Epithelial cell of esophagus (primary cell): ENCODE measurements at regions not wholly inside any gene's neighbourhood (a gene's known extent, or its start where the extent isn't known, plus 50 kb on each side); places are given as distances from the start of the nearest gene placed in this dataset.

Experiments used
- DNase-seq: peaks from one replicate; pipeline ENCODE4 v3.0.0; 2010; ENCODE audit warnings: low read depth
- H3K4me3 ChIP-seq: 2 replicates; pipeline ENCODE4 v1.5.1; 2011; ENCODE audit warnings: mild to moderate bottlenecking, low read length, control low read depth
- CTCF ChIP-seq: IDR thresholded peaks from 2 replicates; pipeline ENCODE4 v1.5.1; 2011; ENCODE audit warnings: low read depth, mild to moderate bottlenecking, low read length, control low read depth, inconsistent platforms; ENCODE audit not compliant: insufficient read depth; ENCODE audit errors: missing control alignments

- DNase-seq, result no peak
- no peak for TF ChIP-seq CTCF
- no peak overlapping the region for H3K4me3 ChIP-seq
Measured at GRCh38 chr2:85957256-85957655, 68.5 kb upstream of the ST3GAL5 start.

GRCh38 chr2:85956646-85957039 is 67.9 kb upstream of the ST3GAL5 start:
- no peak for TF ChIP-seq CTCF
- DNase-seq, result peak; percentile 59
- H3K4me3 ChIP-seq, result no peak overlapping the region

- TF ChIP-seq CTCF, result no peak
- DNase-seq, result peak; percentile 63
- no peak overlapping the region for H3K4me3 ChIP-seq
Measured at GRCh38 chr2:85954590-85955458, 66.0 kb upstream of the ST3GAL5 start.

- no peak for DNase-seq
- TF ChIP-seq CTCF, result no peak
- no peak overlapping the region for H3K4me3 ChIP-seq
Measured at GRCh38 chr2:85954192-85954589, 65.4 kb upstream of the ST3GAL5 start.

- DNase-seq, result peak; percentile 9
- H3K4me3 ChIP-seq, result no peak overlapping the region
- TF ChIP-seq CTCF, result no peak
Measured at GRCh38 chr2:85953476-85953875, 64.7 kb upstream of the ST3GAL5 start.

GRCh38 chr2:85952196-85952734 is 63.5 kb upstream of the ST3GAL5 start:
- H3K4me3 ChIP-seq, result no peak overlapping the region
- no peak for DNase-seq
- TF ChIP-seq CTCF, result no peak
